Endothelial cell of umbilical vein (primary cell): ENCODE measurements at regions not wholly inside any gene's neighbourhood (a gene's known extent, or its start where the extent isn't known, plus 50 kb on each side); places are given as distances from the start of the nearest gene placed in this dataset.

Experiments
- BruUV-seq: library from RNA; stranded (reverse); fragments of 400-500 nt; replicated peaks from 2 replicates; lab custom pipeline; 2021; lab: Mats Ljungman, UMichigan
- CTCF ChIA-PET: fragments of 300-600, 350-600 bp; sonication (Branson Sonifier 250); formaldehyde crosslinking; loops from one replicate; lab custom pipeline; 2021; ENCODE audit warnings: antibody characterized with exemption, inconsistent platforms; lab: Charles Lee
- POLR2A ChIA-PET: fragments of 300-600, 350-600 bp; sonication (Branson Sonifier 250); formaldehyde crosslinking; loops from one replicate; lab custom pipeline; 2021; ENCODE audit warnings: antibody characterized with exemption, inconsistent platforms; lab: Charles Lee
- DNase-seq: peaks from one replicate; pipeline ENCODE4 v3.0.0-alpha.2; 2011; ENCODE audit warnings: low read depth, low spot score
- FAIRE-seq: peaks from 2 replicates; lab custom pipeline; 2011; peaks lifted over from hg19 to GRCh38; lab: Jason Lieb, UNC
- H2AFZ ChIP-seq: 2 replicates; pipeline ENCODE4 v1.6.0; 2012; ENCODE audit warnings: low read depth, low read length, control low read depth, inconsistent platforms
- H3K27ac ChIP-seq: 2 replicates; pipeline ENCODE4 v1.5.1; 2011; ENCODE audit warnings: low read depth, mild to moderate bottlenecking, control low read depth, low read length, moderate library complexity; ENCODE audit not compliant: insufficient read depth
- H3K27me3 ChIP-seq, 2 experiments: 2 replicates each; pipeline versions ENCODE4 v1.6.0 to v1.6.1; 2011; ENCODE audit warnings: low read length in 2 of 2, mixed read lengths in 1 of 2; ENCODE audit not compliant: control insufficient read depth in 2 of 2, insufficient read depth in 2 of 2
- H3K36me3 ChIP-seq, 2 experiments: 2 replicates in 1 of 2; 3 replicates in 1 of 2; pipeline ENCODE4 v1.5.1; 2011; ENCODE audit warnings: low read length in 2 of 2, mild to moderate bottlenecking in 1 of 2, moderate library complexity in 1 of 2; ENCODE audit not compliant: control insufficient read depth in 2 of 2, insufficient read depth in 2 of 2; ENCODE audit errors: extremely low read depth in 1 of 2
- H3K4me1 ChIP-seq: 3 replicates; pipeline ENCODE4 v1.5.1; 2011; ENCODE audit warnings: mild to moderate bottlenecking, low read length; ENCODE audit not compliant: control insufficient read depth, insufficient read depth; ENCODE audit errors: extremely low read depth
- H3K4me2 ChIP-seq: 2 replicates; pipeline ENCODE4 v1.6.1; 2011; ENCODE audit warnings: low read length, control low read depth, mixed read lengths; ENCODE audit not compliant: insufficient read depth
- H3K4me3 ChIP-seq, 3 experiments: fragments of 200-600 bp in 1 of 3; sonication (generic), shearing (Covaris generic) in 1 of 3; replicated peaks in 1 of 3; 2 replicates each; pipeline ENCODE4 v1.5.1; 2011 to 2016; ENCODE audit warnings: control low read depth in 3 of 3, low read length in 3 of 3, mild to moderate bottlenecking in 2 of 3, inconsistent platforms in 1 of 3, low read depth in 1 of 3, moderate library complexity in 1 of 3; ENCODE audit not compliant: insufficient read depth in 1 of 3
- H3K79me2 ChIP-seq: 2 replicates; pipeline ENCODE4 v1.6.0; 2012; ENCODE audit warnings: low read length, inconsistent platforms; ENCODE audit not compliant: control insufficient read depth, insufficient read depth
- H3K9ac ChIP-seq: replicated peaks from 2 replicates; pipeline ENCODE3; 2011; ENCODE audit warnings: low read length, control low read depth; ENCODE audit not compliant: insufficient read depth; ENCODE audit errors: extremely low read depth
- H3K9me1 ChIP-seq: replicated peaks from 3 replicates; pipeline ENCODE4 v1.6.0; 2011; ENCODE audit warnings: mild to moderate bottlenecking, low read length; ENCODE audit not compliant: control insufficient read depth, insufficient read depth; ENCODE audit errors: extremely low read depth
- H3K9me3 ChIP-seq: replicated peaks from 2 replicates; pipeline ENCODE4 v1.5.1; 2012; ENCODE audit warnings: low read length, inconsistent platforms; ENCODE audit not compliant: control insufficient read depth, insufficient read depth
- H4K20me1 ChIP-seq: replicated peaks from 2 replicates; pipeline ENCODE3; 2011; ENCODE audit warnings: mild to moderate bottlenecking, low read length; ENCODE audit not compliant: control insufficient read depth, insufficient read depth; ENCODE audit errors: extremely low read depth
- EZH2 ChIP-seq: IDR thresholded peaks from 2 replicates; pipeline ENCODE4 v1.6.1; 2012; ENCODE audit warnings: borderline replicate concordance, low read depth, mild to moderate bottlenecking, moderate library complexity, low read length, inconsistent platforms; ENCODE audit not compliant: severe bottlenecking
- FOS ChIP-seq: IDR thresholded peaks from 2 replicates; pipeline ENCODE4 v1.6.1; 2011; ENCODE audit warnings: mild to moderate bottlenecking, low read length, moderate library complexity, borderline replicate concordance; ENCODE audit not compliant: insufficient read depth
- GATA2 ChIP-seq: IDR thresholded peaks from 2 replicates; pipeline ENCODE4 v1.7.0; 2011; ENCODE audit warnings: low read depth, mild to moderate bottlenecking, moderate library complexity, mixed read lengths, low read length; ENCODE audit not compliant: insufficient read length, insufficient read depth
- JUN ChIP-seq: IDR thresholded peaks from 2 replicates; pipeline ENCODE4 v1.6.1; 2011; ENCODE audit warnings: borderline replicate concordance, low read depth; ENCODE audit not compliant: insufficient read length, insufficient read depth
- POLR2A ChIP-seq: IDR thresholded peaks from 2 replicates; pipeline ENCODE4 v1.6.1; 2012; ENCODE audit warnings: low read depth, mild to moderate bottlenecking, control low read depth, low read length
- POLR2AphosphoS5 ChIP-seq: IDR thresholded peaks from 2 replicates; pipeline ENCODE4 v1.6.1; 2012; ENCODE audit warnings: low read depth, mild to moderate bottlenecking, control low read depth, low read length, moderate library complexity; ENCODE audit not compliant: insufficient read depth
- dilution Hi-C: fragments of 300-500 bp; cut with MboI; formaldehyde crosslinking; loops from one replicate; pipeline ENCODE4 v1.15.0; 2019; ENCODE audit warnings: low sequenced_read_pairs; ENCODE audit not compliant: extremely low pct_ligation_motif_present
- intact Hi-C: fragments of 100-400 bp; cut with micrococcal nuclease; formaldehyde crosslinking; loops from one replicate; pipeline ENCODE4 v1.10.0; 2022

DNA sequence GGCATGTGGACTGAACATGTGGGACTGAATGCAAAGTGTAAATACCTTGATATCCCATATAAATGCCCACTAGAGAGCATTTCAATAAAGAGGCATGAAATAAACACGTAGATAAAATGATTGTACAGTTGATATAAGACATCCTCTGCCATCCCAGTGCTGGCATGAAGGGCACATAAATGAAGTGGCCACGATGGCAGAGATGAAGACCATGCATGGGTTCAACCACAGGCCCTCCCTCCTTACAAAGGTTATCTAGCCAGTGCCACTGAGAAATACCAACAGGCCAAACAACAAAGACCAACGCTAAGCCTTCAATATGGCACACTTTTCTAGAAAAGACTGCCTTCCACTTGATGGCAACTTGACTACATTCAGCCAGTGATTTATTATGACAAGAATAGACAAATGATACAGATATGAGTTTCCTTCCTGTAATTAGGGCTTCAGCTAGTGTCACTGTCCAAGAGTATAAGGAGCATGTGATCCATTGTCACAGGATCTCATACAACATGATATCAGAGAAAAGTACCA is 493.9 kb upstream of the MAP2 start:
- H3K27ac ChIP-seq: no peak overlapping the region
- no peaks in the 10 kb centered on the region for H3K9me1 ChIP-seq
- intact Hi-C loops: no loop called here
- no peaks in the 10 kb centered on the region for H3K9me3 ChIP-seq
- no peak overlapping the region for H3K9ac ChIP-seq
- POLR2A ChIA-PET: no interaction called here
- no peak overlapping the region for H2AFZ ChIP-seq
- H3K4me2 ChIP-seq: no peak overlapping the region
- dilution Hi-C loops: no loop called here
- H3K4me1 ChIP-seq: no peaks in the 10 kb centered on the region
- CTCF ChIA-PET: no interaction called here
- BruUV-seq: no TSS peak
- no peaks in the 10 kb centered on the region for H3K79me2 ChIP-seq
- no peaks in the 10 kb centered on the region for H4K20me1 ChIP-seq
- FAIRE-seq: no peak
- no peaks in the 10 kb centered on the region for H3K27me3 ChIP-seq
- no peak overlapping the region for H3K4me3 ChIP-seq
- DNase-seq: no peak
- no peaks in the 10 kb centered on the region for H3K36me3 ChIP-seq
- TF ChIP-seq EZH2 (no peak), POLR2AphosphoS5 (no peak), FOS (no peak), GATA2 (no peak), POLR2A (no peak), JUN (no peak)

DNA sequence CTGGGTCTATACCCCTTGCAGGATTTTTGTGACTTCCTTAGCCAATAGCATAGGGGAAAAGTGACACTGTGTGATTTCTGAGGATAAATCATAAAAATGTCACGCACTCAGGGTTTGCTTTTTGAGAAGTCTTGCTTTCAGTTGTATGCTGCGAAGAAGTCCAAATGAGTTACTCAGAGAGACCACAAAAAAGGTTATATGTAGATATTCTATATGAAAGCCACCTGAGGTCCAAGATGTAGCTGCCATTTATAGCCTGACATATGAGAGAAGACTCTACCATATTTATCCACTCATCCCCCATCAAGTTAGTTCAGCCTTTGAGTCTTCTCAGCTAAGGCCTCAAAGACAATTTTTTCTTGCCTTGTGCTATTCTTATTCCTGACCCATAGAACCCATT is 488.3 kb upstream of the MAP2 start:
- no peak overlapping the region for H3K27ac ChIP-seq
- no peaks in the 10 kb centered on the region for H4K20me1 ChIP-seq
- ChIA-PET CTCF (no interaction called here), POLR2A (no interaction called here)
- no peaks in the 10 kb centered on the region for H3K27me3 ChIP-seq
- H3K79me2 ChIP-seq: no peaks in the 10 kb centered on the region
- FAIRE-seq (no peak), DNase-seq (no peak)
- TF ChIP-seq EZH2: no peak
- H3K36me3 ChIP-seq: no peaks in the 10 kb centered on the region
- H3K4me2 ChIP-seq: no peak overlapping the region
- dilution Hi-C loops (no loop called here), intact Hi-C loops (no loop called here)
- H2AFZ ChIP-seq: no peak overlapping the region
- no peaks in the 10 kb centered on the region for H3K4me1 ChIP-seq
- no peak overlapping the region for H3K9ac ChIP-seq
- H3K4me3 ChIP-seq: no peak overlapping the region
- no peaks in the 10 kb centered on the region for H3K9me1 ChIP-seq
- H3K9me3 ChIP-seq: no peaks in the 10 kb centered on the region
- no TSS peak for BruUV-seq
